Upper lobe of right lung (tissue), 1 donor: ENCODE measurements at regions not wholly inside any gene's neighbourhood (a gene's known extent, or its start where the extent isn't known, plus 50 kb on each side); places are given as distances from the start of the nearest gene placed in this dataset.
"Not testable (repeated sequence)": the region's sequence is repeated elsewhere in the genome, so short reads cannot be mapped to it uniquely, and the experiment has no call there.

Source experiments
- ATAC-seq: fragments of 200-7000 bp; cut with Tn5 transposase; one replicate; pipeline ENCODE4 v1.9.1; 2020; ENCODE audit warnings: mild to moderate bottlenecking, moderate library complexity
- DNase-seq: peaks from one replicate; pipeline ENCODE4 v3.0.0-alpha.2; 2020
- H3K27ac ChIP-seq: fragments of 200-600 bp; one replicate; pipeline ENCODE4 v1.8.0; 2022
- H3K27me3 ChIP-seq: fragments of 200-600 bp; one replicate; pipeline ENCODE4 v1.8.0; 2022; ENCODE audit warnings: mild to moderate bottlenecking
- H3K36me3 ChIP-seq: fragments of 200-600 bp; one replicate; pipeline ENCODE4 v1.8.0; 2022
- H3K4me1 ChIP-seq: fragments of 200-600 bp; one replicate; pipeline ENCODE4 v1.8.0; 2022
- H3K4me3 ChIP-seq: fragments of 200-600 bp; one replicate; pipeline ENCODE4 v1.8.0; 2022; ENCODE audit warnings: mild to moderate bottlenecking
- H3K9me3 ChIP-seq: fragments of 200-600 bp; one replicate; pipeline ENCODE4 v1.8.0; 2022
- CTCF ChIP-seq: fragments of 200-600 bp; IDR thresholded peaks from one replicate; pipeline ENCODE4 v1.8.0; 2022; ENCODE audit warnings: antibody characterized with exemption
- intact Hi-C: fragments of 100-400 bp; cut with DNase I; formaldehyde crosslinking; loops from one replicate; pipeline ENCODE4 v1.11.0; 2022
- donor health status: DM: no; HTN: yes; CAD: no; lungs with severe emphysema.

DNA sequence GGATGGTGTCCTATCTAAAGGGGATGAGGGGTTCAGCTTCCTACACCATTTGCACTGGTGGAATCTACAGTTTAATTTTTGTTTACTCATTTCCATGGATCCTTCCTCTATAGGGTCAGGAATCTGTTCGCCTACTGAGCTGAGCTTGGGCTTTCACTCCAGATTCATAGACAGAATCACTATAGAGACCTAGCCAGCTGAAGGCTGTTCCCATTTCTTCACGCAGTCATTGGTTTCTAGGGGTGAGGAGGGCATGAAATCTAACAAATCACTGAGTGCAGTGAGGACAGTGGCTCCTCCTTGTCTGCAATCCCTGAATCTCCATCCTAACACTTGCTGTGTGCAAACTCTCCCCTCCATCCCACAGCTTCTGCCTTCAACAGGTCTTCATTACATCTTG, 578.5 kb downstream of the TSN start:
- H3K9me3 ChIP-seq: no peaks in the 10 kb centered on the region
- no peak for DNase-seq
- no peaks in the 10 kb centered on the region for H3K4me1 ChIP-seq
- H3K36me3 ChIP-seq: no peaks in the 10 kb centered on the region
- no peaks in the 10 kb centered on the region for H3K27me3 ChIP-seq
- H3K4me3 ChIP-seq: no peak overlapping the region
- no peak for TF ChIP-seq CTCF
- no peak for ATAC-seq
- intact Hi-C loops: no loop called here
- H3K27ac ChIP-seq: no peak overlapping the region

DNA sequence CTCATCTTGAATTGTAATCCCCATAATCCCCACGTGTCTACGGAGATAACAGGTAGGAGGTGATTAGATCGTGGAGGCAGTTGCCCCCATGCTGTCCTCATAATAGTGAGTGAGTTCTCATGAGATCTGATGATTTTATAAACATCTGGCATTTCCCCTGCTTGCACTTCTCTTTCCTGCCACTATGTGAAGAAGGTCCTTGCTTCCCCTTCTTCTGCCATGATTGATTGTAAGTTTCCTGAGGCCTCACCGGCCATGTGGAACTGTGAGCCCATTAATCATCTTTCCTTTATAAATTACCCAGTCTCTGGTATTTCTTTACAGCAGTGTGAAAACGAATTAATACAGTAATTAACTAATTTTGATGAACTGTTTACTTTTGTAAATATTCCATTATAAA, 582.5 kb downstream of the TSN start:
- no peaks in the 10 kb centered on the region for H3K27me3 ChIP-seq
- no peak overlapping the region for H3K27ac ChIP-seq
- H3K9me3 ChIP-seq: no peaks in the 10 kb centered on the region
- no peaks in the 10 kb centered on the region for H3K4me1 ChIP-seq
- DNase-seq (no peak), ATAC-seq (no peak)
- H3K4me3 ChIP-seq: no peak overlapping the region
- no peaks in the 10 kb centered on the region for H3K36me3 ChIP-seq
- no peak for TF ChIP-seq CTCF
- intact Hi-C loops: no loop called here

- ATAC-seq (no peak), DNase-seq (no peak)
- Histone ChIP-seq H3K27ac (no peak overlapping the region), H3K36me3 (no peaks in the 10 kb centered on the region), H3K9me3 (no peaks in the 10 kb centered on the region), H3K27me3 (no peaks in the 10 kb centered on the region), H3K4me1 (no peaks in the 10 kb centered on the region), H3K4me3 (no peak overlapping the region)
- TF ChIP-seq CTCF: no peak
- intact Hi-C loops: no loop called here
Observed at GRCh38 chr2:122340246-122340645, 584.8 kb downstream of the TSN start.

DNA sequence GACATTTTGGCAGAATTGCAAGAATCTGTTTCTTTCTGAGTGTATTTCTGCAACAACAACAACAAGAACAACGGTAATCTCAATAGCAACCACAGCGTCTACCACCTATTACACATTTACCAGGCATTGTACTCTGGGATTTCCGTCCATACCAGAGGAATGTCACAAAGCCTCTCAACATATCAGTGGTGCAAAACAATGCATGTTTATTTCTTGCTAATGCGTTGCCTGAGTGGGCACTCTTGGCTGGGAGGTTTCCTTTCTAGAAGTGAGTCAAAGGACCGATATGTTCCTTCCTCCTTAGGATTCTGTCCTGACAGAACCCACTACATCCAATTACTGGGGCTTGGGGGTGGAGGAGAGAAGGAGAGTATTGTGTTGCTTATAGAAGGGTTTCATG, 585.6 kb downstream of the TSN start:
- no peak for TF ChIP-seq CTCF
- intact Hi-C loops: no loop called here
- no peak for ATAC-seq

DNA sequence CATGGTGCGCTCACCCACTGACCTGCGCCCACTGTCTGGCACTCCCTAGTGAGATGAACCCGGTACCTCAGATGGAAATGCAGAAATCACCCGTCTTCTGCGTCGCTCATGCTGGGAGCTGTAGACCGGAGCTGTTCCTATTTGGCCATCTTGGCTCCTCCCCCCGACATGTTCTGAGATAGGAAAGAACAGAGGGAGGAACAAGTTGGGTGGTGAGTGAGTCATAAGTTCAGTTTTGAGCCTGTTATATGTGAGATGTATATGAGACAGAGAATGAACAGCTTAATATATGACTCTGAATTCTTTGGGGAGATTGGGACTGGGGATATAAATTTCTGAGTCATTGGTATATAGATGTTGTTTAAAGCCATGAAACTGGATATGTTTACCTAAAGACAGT, 596.7 kb downstream of the TSN start:
- H3K36me3 ChIP-seq, H3K9me3 ChIP-seq, H3K27me3 ChIP-seq, H3K27ac ChIP-seq, H3K4me3 ChIP-seq, ATAC-seq, H3K4me1 ChIP-seq, DNase-seq, intact Hi-C loops: not testable (repeated sequence)

More for the DNA sequence above, 585.6 kb downstream of the TSN start:
- Histone ChIP-seq H3K4me3 (no peak overlapping the region), H3K27me3 (no peaks in the 10 kb centered on the region), H3K4me1 (no peaks in the 10 kb centered on the region), H3K9me3 (no peaks in the 10 kb centered on the region), H3K36me3 (no peaks in the 10 kb centered on the region), H3K27ac (no peak overlapping the region)
- DNase-seq: no peak

- Histone ChIP-seq H3K4me1 (no peaks in the 10 kb centered on the region), H3K36me3 (no peaks in the 10 kb centered on the region), H3K27me3 (no peaks in the 10 kb centered on the region), H3K27ac (no peak overlapping the region), H3K9me3 (no peaks in the 10 kb centered on the region), H3K4me3 (no peak overlapping the region)
- no peak for TF ChIP-seq CTCF
- intact Hi-C loops: no loop called here
- DNase-seq: no peak
- ATAC-seq: no peak
Observed at GRCh38 chr2:122357998-122358397, 602.5 kb downstream of the TSN start.
